GM12892 (cell line): ENCODE measurements at regions not wholly inside any gene's neighbourhood (a gene's known extent, or its start where the extent isn't known, plus 50 kb on each side); places are given as distances from the start of the nearest gene placed in this dataset.

Source experiments
- POLR2A ChIP-seq: IDR thresholded peaks from 2 replicates; pipeline ENCODE4 v1.6.1; 2011; ENCODE audit warnings: low read depth, low read length, control low read depth
- POLR2AphosphoS5 ChIP-seq: IDR thresholded peaks from 2 replicates; pipeline ENCODE4 v1.6.1; 2011; ENCODE audit warnings: low read depth, low read length, control low read depth

- TF ChIP-seq POLR2AphosphoS5 (no peak), POLR2A (no peak)
Measured at GRCh38 chr9:106668534-106668933, 194.4 kb upstream of the ZNF462 start.
